ENCODE measurements at regions not wholly inside any gene's neighbourhood (a gene's known extent, or its start where the extent isn't known, plus 50 kb on each side); places are given as distances from the start of the nearest gene placed in this dataset.

DNA sequence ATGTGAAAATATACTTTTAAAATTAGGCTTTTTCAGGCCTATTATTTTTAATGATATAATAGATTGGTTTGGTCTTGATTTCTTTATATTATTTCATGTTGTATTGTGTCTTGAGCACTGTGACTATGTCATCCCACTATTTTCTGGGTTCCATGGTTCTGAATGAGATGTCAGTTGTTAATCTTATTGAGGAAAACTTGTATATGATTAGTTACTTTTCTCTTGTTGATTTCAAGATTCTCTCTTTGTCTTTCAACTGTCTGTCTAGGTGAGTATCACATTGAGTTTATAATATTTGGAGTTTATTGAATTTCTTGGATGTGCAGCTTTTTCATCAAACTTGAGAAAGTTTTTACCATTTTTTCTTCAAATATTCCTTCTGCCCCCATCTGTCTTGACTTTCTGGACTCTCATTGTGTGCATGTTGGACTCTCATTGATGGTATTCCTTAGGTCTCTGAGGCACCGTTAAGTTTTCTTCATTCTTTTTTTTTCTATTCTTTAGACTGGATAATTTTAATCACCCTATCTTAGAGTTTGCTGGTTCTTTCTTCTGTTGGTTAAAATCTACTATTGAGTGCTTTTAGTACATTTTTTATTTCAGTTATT is 175.8 kb downstream of the TMEM167A start:
- peaks cover 53% of the 10 kb centered on the region for H3K9me3 Mint-ChIP-seq
- ChIA-PET CTCF (no interaction called here), POLR2A (no interaction called here)
- peak; percentile 96 for TF ChIP-seq ZNF317 (CRISPR knock-in tag; IDR thresholded peaks at IDR 0.05; ENCODE audit: borderline replicate concordance, low read depth)
- no peak for TF ChIP-seq TEAD1 (CRISPR knock-in tag; IDR thresholded peaks at IDR 0.05)
- H3K4me1 Mint-ChIP-seq = peaks cover 6% of the 10 kb centered on the region
- DNase-seq (ENCODE audit: low spot score) (no peak), ATAC-seq (no peak)
- no peaks in the 10 kb centered on the region for H3K27me3 Mint-ChIP-seq (ENCODE audit: low read depth)
- peaks cover 39% of the 10 kb centered on the region for H3K36me3 Mint-ChIP-seq
- no peak overlapping the region for H3K27ac Mint-ChIP-seq
- H3K4me3 Mint-ChIP-seq = no peak overlapping the region

DNA sequence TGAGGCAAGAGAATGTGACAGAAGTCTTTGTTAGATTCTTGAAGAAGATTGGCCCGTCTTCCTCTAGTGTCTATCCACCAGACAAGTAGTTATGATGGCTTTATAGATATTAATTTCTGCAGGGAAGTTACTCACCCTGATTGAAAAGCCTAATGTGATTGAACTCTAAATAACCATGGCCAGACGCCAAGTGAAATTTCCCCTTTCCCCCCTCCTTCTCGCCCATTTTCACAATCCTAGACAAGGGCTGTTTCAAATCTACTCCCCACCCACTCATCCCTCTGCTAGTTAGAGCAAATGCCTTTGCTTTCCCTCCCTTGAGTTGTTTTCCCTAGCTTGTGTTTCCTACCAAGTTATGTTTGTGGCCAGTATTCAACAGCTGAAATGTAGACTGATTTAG is 182.5 kb downstream of the TMEM167A start:
- Mint-ChIP-seq H3K4me3 (no peak overlapping the region), H3K36me3 (peaks cover 14% of the 10 kb centered on the region), H3K27me3 (ENCODE audit: low read depth) (no peaks in the 10 kb centered on the region), H3K9me3 (peaks cover 19% of the 10 kb centered on the region), H3K27ac (0 out of 2 replicates have a peak overlapping the region, but pooled peaks have one; percentile 11), H3K4me1 (peaks cover 13% of the 10 kb centered on the region)
- TF ChIP-seq, protein P1, sequence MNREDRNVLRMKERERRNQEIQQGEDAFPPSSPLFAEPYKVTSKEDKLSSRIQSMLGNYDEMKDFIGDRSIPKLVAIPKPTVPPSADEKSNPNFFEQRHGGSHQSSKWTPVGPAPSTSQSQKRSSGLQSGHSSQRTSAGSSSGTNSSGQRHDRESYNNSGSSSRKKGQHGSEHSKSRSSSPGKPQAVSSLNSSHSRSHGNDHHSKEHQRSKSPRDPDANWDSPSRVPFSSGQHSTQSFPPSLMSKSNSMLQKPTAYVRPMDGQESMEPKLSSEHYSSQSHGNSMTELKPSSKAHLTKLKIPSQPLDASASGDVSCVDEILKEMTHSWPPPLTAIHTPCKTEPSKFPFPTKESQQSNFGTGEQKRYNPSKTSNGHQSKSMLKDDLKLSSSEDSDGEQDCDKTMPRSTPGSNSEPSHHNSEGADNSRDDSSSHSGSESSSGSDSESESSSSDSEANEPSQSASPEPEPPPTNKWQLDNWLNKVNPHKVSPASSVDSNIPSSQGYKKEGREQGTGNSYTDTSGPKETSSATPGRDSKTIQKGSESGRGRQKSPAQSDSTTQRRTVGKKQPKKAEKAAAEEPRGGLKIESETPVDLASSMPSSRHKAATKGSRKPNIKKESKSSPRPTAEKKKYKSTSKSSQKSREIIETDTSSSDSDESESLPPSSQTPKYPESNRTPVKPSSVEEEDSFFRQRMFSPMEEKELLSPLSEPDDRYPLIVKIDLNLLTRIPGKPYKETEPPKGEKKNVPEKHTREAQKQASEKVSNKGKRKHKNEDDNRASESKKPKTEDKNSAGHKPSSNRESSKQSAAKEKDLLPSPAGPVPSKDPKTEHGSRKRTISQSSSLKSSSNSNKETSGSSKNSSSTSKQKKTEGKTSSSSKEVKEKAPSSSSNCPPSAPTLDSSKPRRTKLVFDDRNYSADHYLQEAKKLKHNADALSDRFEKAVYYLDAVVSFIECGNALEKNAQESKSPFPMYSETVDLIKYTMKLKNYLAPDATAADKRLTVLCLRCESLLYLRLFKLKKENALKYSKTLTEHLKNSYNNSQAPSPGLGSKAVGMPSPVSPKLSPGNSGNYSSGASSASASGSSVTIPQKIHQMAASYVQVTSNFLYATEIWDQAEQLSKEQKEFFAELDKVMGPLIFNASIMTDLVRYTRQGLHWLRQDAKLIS (CRISPR knock-in tag; IDR thresholded peaks at IDR 0.05; ENCODE audit: borderline replicate concordance) = no peak
- no peak for TF ChIP-seq ZNF317 (CRISPR knock-in tag; IDR thresholded peaks at IDR 0.05; ENCODE audit: borderline replicate concordance, low read depth)
- no peak for TF ChIP-seq NR2C2 (CRISPR knock-in tag; IDR thresholded peaks at IDR 0.05)
- TF ChIP-seq, protein P2, sequence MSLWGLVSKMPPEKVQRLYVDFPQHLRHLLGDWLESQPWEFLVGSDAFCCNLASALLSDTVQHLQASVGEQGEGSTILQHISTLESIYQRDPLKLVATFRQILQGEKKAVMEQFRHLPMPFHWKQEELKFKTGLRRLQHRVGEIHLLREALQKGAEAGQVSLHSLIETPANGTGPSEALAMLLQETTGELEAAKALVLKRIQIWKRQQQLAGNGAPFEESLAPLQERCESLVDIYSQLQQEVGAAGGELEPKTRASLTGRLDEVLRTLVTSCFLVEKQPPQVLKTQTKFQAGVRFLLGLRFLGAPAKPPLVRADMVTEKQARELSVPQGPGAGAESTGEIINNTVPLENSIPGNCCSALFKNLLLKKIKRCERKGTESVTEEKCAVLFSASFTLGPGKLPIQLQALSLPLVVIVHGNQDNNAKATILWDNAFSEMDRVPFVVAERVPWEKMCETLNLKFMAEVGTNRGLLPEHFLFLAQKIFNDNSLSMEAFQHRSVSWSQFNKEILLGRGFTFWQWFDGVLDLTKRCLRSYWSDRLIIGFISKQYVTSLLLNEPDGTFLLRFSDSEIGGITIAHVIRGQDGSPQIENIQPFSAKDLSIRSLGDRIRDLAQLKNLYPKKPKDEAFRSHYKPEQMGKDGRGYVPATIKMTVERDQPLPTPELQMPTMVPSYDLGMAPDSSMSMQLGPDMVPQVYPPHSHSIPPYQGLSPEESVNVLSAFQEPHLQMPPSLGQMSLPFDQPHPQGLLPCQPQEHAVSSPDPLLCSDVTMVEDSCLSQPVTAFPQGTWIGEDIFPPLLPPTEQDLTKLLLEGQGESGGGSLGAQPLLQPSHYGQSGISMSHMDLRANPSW (CRISPR knock-in tag; conservative IDR thresholded peaks at IDR 0.05; ENCODE audit: low read depth) = no peak
- no peak for TF ChIP-seq GRHL2 (CRISPR knock-in tag; IDR thresholded peaks at IDR 0.05; ENCODE audit: insufficient replicate concordance, severe bottlenecking)
- no peak for TF ChIP-seq GABPB1 (CRISPR knock-in tag; IDR thresholded peaks at IDR 0.05)
- TF ChIP-seq, protein P3, sequence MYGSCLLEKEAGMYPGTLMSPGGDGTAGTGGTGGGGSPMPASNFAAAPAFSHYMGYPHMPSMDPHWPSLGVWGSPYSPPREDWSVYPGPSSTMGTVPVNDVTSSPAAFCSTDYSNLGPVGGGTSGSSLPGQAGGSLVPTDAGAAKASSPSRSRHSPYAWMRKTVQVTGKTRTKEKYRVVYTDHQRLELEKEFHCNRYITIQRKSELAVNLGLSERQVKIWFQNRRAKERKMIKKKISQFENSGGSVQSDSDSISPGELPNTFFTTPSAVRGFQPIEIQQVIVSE (CRISPR knock-in tag; IDR thresholded peaks at IDR 0.05; ENCODE audit: borderline replicate concordance) = no peak
- TF ChIP-seq FOXK1 (CRISPR knock-in tag; IDR thresholded peaks at IDR 0.05) = no peak
- ChIA-PET CTCF (no interaction called here), POLR2A (no interaction called here)
- DNase-seq (ENCODE audit: low spot score) (no peak), ATAC-seq (no peak)

DNA sequence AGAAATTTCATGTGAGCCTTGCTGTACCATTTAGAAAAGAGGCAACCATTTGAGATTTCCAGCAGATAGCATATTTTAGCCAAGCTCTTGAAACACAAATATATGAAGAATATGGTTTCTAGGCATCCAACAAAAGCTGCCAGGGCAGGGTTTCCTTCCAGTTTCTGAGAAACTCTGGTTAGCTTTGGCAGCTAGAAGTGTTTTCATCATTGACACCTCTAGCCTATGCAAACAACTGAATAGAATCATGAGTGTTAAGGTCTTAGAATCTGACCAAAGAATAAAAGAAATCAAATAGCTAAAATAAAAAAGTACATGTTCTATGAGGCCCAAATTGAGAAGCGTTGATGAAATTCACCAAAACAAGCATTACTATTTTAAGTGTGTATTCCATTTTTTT is 188.1 kb downstream of the TMEM167A start:
- Mint-ChIP-seq H3K27me3 (ENCODE audit: low read depth) (no peaks in the 10 kb centered on the region), H3K4me3 (no peak overlapping the region), H3K27ac (no peak overlapping the region), H3K4me1 (peaks cover 37% of the 10 kb centered on the region), H3K9me3 (peaks cover 6% of the 10 kb centered on the region; the same call in 1 of the 2 replicates), H3K36me3 (peaks cover 5% of the 10 kb centered on the region; the same call in 1 of the 2 replicates)
- ChIA-PET CTCF (no interaction called here), POLR2A (no interaction called here)
- no peak for DNase-seq (ENCODE audit: low spot score)
- ATAC-seq = no peak
- TF ChIP-seq ZNF219 (CRISPR knock-in tag; IDR thresholded peaks at IDR 0.05; ENCODE audit: borderline replicate concordance) (no peak), ZNF396 (CRISPR knock-in tag; IDR thresholded peaks at IDR 0.05; ENCODE audit: borderline replicate concordance) (no peak), ATF1 (CRISPR knock-in tag; IDR thresholded peaks at IDR 0.05) (no peak), ZNF423 (CRISPR knock-in tag; IDR thresholded peaks at IDR 0.05) (no peak), ZNF138 (CRISPR knock-in tag; conservative IDR thresholded peaks at IDR 0.05) (no peak)
- TF ChIP-seq, protein P4, sequence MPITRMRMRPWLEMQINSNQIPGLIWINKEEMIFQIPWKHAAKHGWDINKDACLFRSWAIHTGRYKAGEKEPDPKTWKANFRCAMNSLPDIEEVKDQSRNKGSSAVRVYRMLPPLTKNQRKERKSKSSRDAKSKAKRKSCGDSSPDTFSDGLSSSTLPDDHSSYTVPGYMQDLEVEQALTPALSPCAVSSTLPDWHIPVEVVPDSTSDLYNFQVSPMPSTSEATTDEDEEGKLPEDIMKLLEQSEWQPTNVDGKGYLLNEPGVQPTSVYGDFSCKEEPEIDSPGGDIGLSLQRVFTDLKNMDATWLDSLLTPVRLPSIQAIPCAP (CRISPR knock-in tag; IDR thresholded peaks at IDR 0.05) = no peak
- TF ChIP-seq, protein P5, sequence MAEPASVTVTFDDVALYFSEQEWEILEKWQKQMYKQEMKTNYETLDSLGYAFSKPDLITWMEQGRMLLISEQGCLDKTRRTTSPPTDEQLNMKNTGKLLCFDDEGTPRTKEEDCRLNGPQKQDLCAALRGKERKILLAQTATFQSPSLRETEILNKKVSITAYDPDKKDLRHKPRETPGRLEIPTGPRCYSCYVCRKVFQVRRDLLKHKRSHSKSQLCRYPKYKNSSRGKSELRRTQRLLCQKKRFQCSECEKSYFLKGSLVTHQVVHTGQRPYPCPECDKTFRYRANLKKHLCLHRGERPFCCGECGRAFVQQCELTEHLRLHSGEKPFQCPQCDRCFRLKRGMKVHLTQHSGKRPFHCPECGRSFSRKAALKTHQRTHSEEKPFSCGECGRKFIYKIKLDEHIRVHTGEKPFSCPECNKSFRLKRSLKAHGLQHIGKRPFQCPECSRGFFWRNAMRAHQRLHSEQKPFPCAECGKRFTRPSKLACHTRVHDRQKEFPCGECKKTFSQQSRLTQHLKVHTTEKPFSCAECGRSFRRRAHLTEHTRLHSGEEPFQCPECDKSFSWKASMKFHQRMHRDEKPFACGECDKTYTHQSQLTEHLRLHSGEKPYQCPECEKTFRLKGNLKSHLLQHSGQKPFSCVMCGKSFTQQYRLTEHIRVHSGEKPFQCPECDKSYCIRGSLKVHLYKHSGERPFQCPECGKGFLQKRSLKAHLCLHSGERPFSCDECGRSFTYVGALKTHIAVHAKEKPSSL (CRISPR knock-in tag; conservative IDR thresholded peaks at IDR 0.05) = no peak
- TF ChIP-seq, protein P6, sequence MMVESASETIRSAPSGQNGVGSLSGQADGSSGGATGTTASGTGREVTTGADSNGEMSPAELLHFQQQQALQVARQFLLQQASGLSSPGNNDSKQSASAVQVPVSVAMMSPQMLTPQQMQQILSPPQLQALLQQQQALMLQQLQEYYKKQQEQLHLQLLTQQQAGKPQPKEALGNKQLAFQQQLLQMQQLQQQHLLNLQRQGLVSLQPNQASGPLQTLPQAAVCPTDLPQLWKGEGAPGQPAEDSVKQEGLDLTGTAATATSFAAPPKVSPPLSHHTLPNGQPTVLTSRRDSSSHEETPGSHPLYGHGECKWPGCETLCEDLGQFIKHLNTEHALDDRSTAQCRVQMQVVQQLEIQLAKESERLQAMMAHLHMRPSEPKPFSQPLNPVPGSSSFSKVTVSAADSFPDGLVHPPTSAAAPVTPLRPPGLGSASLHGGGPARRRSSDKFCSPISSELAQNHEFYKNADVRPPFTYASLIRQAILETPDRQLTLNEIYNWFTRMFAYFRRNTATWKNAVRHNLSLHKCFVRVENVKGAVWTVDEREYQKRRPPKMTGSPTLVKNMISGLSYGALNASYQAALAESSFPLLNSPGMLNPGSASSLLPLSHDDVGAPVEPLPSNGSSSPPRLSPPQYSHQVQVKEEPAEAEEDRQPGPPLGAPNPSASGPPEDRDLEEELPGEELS (CRISPR knock-in tag; IDR thresholded peaks at IDR 0.05) = no peak
